Endothelial cell of umbilical vein (primary cell): ENCODE measurements at regions not wholly inside any gene's neighbourhood (a gene's known extent, or its start where the extent isn't known, plus 50 kb on each side); places are given as distances from the start of the nearest gene placed in this dataset.

Experiments used
- CTCF ChIP-seq, 2 donors: IDR thresholded peaks; 1 replicate in 1 of 2; 2 replicates in 1 of 2; pipeline ENCODE4 v1.5.1; 2011; ENCODE audit warnings: low read length in 2 of 2, mild to moderate bottlenecking in 2 of 2, moderate library complexity in 2 of 2, control low read depth in 1 of 2, inconsistent platforms in 1 of 2, low read depth in 1 of 2; ENCODE audit not compliant: insufficient read depth in 1 of 2; ENCODE audit errors: extremely low read depth in 1 of 2
- EZH2 ChIP-seq: IDR thresholded peaks from 2 replicates; pipeline ENCODE4 v1.6.1; 2012; ENCODE audit warnings: borderline replicate concordance, low read depth, mild to moderate bottlenecking, moderate library complexity, low read length, inconsistent platforms; ENCODE audit not compliant: severe bottlenecking
- GATA2 ChIP-seq: IDR thresholded peaks from 2 replicates; pipeline ENCODE4 v1.7.0; 2011; ENCODE audit warnings: low read depth, mild to moderate bottlenecking, moderate library complexity, mixed read lengths, low read length; ENCODE audit not compliant: insufficient read length, insufficient read depth
- MAX ChIP-seq: IDR thresholded peaks from 2 replicates; pipeline ENCODE4 v1.6.1; 2011; ENCODE audit not compliant: insufficient read depth, insufficient read length
- POLR2A ChIP-seq: IDR thresholded peaks from 2 replicates; pipeline ENCODE4 v1.6.1; 2012; ENCODE audit warnings: low read depth, mild to moderate bottlenecking, control low read depth, low read length
- POLR2AphosphoS5 ChIP-seq: IDR thresholded peaks from 2 replicates; pipeline ENCODE4 v1.6.1; 2012; ENCODE audit warnings: low read depth, mild to moderate bottlenecking, control low read depth, low read length, moderate library complexity; ENCODE audit not compliant: insufficient read depth

DNA sequence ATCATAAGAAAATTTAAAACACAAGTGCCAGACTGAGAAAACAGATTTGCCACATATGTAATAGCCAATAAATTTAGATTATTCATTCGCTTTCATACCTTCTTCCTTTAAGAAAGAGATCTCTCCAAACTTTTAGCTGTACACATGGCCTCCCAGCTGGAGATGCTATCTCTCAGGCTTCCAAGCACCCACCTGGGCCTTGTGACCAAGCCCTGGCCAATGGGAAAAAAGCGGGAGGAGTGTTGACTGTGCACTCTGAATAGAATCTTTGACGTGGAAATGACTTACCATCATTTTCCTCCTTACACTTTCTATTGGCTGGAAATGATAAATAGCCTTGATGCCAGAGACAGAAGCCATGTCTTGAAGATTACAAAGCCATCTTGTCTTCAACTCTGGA is 1106.6 kb downstream of the TBL1XR1 start:
- TF ChIP-seq CTCF (IDR thresholded peaks at IDR 0.05; ENCODE audit: extremely low read depth in 1 of 2, insufficient read depth in 1 of 2, low read depth in 1 of 2, low read length in 2 of 2) (no peak), EZH2 (no peak), POLR2A (no peak), MAX (no peak), POLR2AphosphoS5 (no peak), GATA2 (no peak)
